ENCODE measurements at regions not wholly inside any gene's neighbourhood (a gene's known extent, or its start where the extent isn't known, plus 50 kb on each side); places are given as distances from the start of the nearest gene placed in this dataset.

GRCh38 chr15:35727627-35728026 lies 181.7 kb upstream of the DPH6 start:
- no peaks in the 10 kb centered on the region for H3K79me2 ChIP-seq (ENCODE audit: insufficient read depth, low read length)
- H3K4me3 ChIP-seq (ENCODE audit: insufficient read depth, low read depth, low read length): no peak overlapping the region
- H3K4me1 ChIP-seq (ENCODE audit: insufficient read depth, low read length): peaks cover 8% of the 10 kb centered on the region
- Mint-ChIP-seq H3K36me3 (ENCODE audit: low read depth, unreplicated experiment) (no peaks in the 10 kb centered on the region), H3K27me3 (ENCODE audit: low read depth, unreplicated experiment) (no peaks in the 10 kb centered on the region), H3K9me3 (ENCODE audit: unreplicated experiment) (no peaks in the 10 kb centered on the region), H3K4me1 (ENCODE audit: low read depth, unreplicated experiment) (peaks cover 21% of the 10 kb centered on the region), H3K27ac (ENCODE audit: unreplicated experiment) (no peak overlapping the region), H3K4me3 (ENCODE audit: unreplicated experiment) (no peak overlapping the region)
- no peaks in the 10 kb centered on the region for H4K20me1 ChIP-seq (ENCODE audit: insufficient read depth, low read length)
- no peak overlapping the region for H2AFZ ChIP-seq (ENCODE audit: low read depth, low read length)
- H3K36me3 ChIP-seq (ENCODE audit: insufficient read depth, low read length): no peaks in the 10 kb centered on the region
- H3K9ac ChIP-seq (ENCODE audit: low read length): no peak overlapping the region
- no peak overlapping the region for H3K27ac ChIP-seq (ENCODE audit: low read depth, low read length)
- H3K4me2 ChIP-seq (ENCODE audit: low read length): no peak overlapping the region
- no peaks in the 10 kb centered on the region for H3K27me3 ChIP-seq (ENCODE audit: insufficient read depth, low read length)
- no peaks in the 10 kb centered on the region for H3K9me3 ChIP-seq (ENCODE audit: insufficient read depth, low read depth, low read length)
- no peak for TF ChIP-seq EZH2 (IDR thresholded peaks at IDR 0.05; ENCODE audit: insufficient read depth, low read length)
- no peak for TF ChIP-seq CTCF (IDR thresholded peaks at IDR 0.05; ENCODE audit: insufficient read depth, low read depth, low read length)
- DNase-seq (ENCODE audit: low read depth) (no peak), FAIRE-seq (no peak)

- Mint-ChIP-seq H3K27me3 (ENCODE audit: low read depth, unreplicated experiment) (no peaks in the 10 kb centered on the region), H3K4me3 (ENCODE audit: unreplicated experiment) (no peak overlapping the region), H3K9me3 (ENCODE audit: unreplicated experiment) (no peaks in the 10 kb centered on the region), H3K36me3 (ENCODE audit: low read depth, unreplicated experiment) (no peaks in the 10 kb centered on the region), H3K27ac (ENCODE audit: unreplicated experiment) (no peak overlapping the region), H3K4me1 (ENCODE audit: low read depth, unreplicated experiment) (peaks cover 17% of the 10 kb centered on the region)
- Histone ChIP-seq H3K27ac (ENCODE audit: low read depth, low read length) (no peak overlapping the region), H3K27me3 (ENCODE audit: insufficient read depth, low read length) (no peaks in the 10 kb centered on the region), H3K9me3 (ENCODE audit: insufficient read depth, low read depth, low read length) (no peaks in the 10 kb centered on the region), H2AFZ (ENCODE audit: low read depth, low read length) (peak overlapping the region; percentile 12), H3K4me1 (ENCODE audit: insufficient read depth, low read length) (peaks cover 8% of the 10 kb centered on the region), H4K20me1 (ENCODE audit: insufficient read depth, low read length) (no peaks in the 10 kb centered on the region), H3K36me3 (ENCODE audit: insufficient read depth, low read length) (no peaks in the 10 kb centered on the region), H3K79me2 (ENCODE audit: insufficient read depth, low read length) (no peaks in the 10 kb centered on the region), H3K9ac (ENCODE audit: low read length) (no peak overlapping the region), H3K4me3 (ENCODE audit: insufficient read depth, low read depth, low read length) (no peak overlapping the region), H3K4me2 (ENCODE audit: low read length) (no peak overlapping the region)
- no peak for FAIRE-seq
- peak; percentile 35 for DNase-seq (ENCODE audit: low read depth)
- no peak for TF ChIP-seq CTCF (IDR thresholded peaks at IDR 0.05; ENCODE audit: insufficient read depth, low read depth, low read length)
- no peak for TF ChIP-seq EZH2 (IDR thresholded peaks at IDR 0.05; ENCODE audit: insufficient read depth, low read length)
These were observed 182.4 kb upstream of the DPH6 start for GRCh38 chr15:35728219-35728940.

GRCh38 chr15:35736150-35736549 lies 190.2 kb upstream of the DPH6 start:
- no peak overlapping the region for H3K27ac Mint-ChIP-seq (ENCODE audit: unreplicated experiment)
- no peaks in the 10 kb centered on the region for H3K36me3 ChIP-seq (ENCODE audit: insufficient read depth, low read length)
- no peaks in the 10 kb centered on the region for H4K20me1 ChIP-seq (ENCODE audit: insufficient read depth, low read length)
- H3K9ac ChIP-seq (ENCODE audit: low read length): no peak overlapping the region
- no peak for DNase-seq (ENCODE audit: low read depth)
- H3K27me3 Mint-ChIP-seq (ENCODE audit: low read depth, unreplicated experiment): no peaks in the 10 kb centered on the region
- no peak overlapping the region for H3K4me3 ChIP-seq (ENCODE audit: insufficient read depth, low read depth, low read length)
- H3K27me3 ChIP-seq (ENCODE audit: insufficient read depth, low read length): no peaks in the 10 kb centered on the region
- TF ChIP-seq CTCF (IDR thresholded peaks at IDR 0.05; ENCODE audit: insufficient read depth, low read depth, low read length) (no peak), EZH2 (IDR thresholded peaks at IDR 0.05; ENCODE audit: insufficient read depth, low read length) (no peak)
- H3K27ac ChIP-seq (ENCODE audit: low read depth, low read length): no peak overlapping the region
- peaks cover 13% of the 10 kb centered on the region for H3K4me1 ChIP-seq (ENCODE audit: insufficient read depth, low read length)
- H2AFZ ChIP-seq (ENCODE audit: low read depth, low read length): no peak overlapping the region
- H3K36me3 Mint-ChIP-seq (ENCODE audit: low read depth, unreplicated experiment): no peaks in the 10 kb centered on the region
- no peak for FAIRE-seq
- no peak overlapping the region for H3K4me3 Mint-ChIP-seq (ENCODE audit: unreplicated experiment)
- no peak overlapping the region for H3K4me2 ChIP-seq (ENCODE audit: low read length)
- no peaks in the 10 kb centered on the region for H3K9me3 ChIP-seq (ENCODE audit: insufficient read depth, low read depth, low read length)
- H3K4me1 Mint-ChIP-seq (ENCODE audit: low read depth, unreplicated experiment): peaks cover 25% of the 10 kb centered on the region
- peaks cover 1% of the 10 kb centered on the region for H3K9me3 Mint-ChIP-seq (ENCODE audit: unreplicated experiment)
- no peaks in the 10 kb centered on the region for H3K79me2 ChIP-seq (ENCODE audit: insufficient read depth, low read length)

Data from astrocyte (in vitro differentiated cells and primary cell).